ENCODE measurements at regions not wholly inside any gene's neighbourhood (a gene's known extent, or its start where the extent isn't known, plus 50 kb on each side); places are given as distances from the start of the nearest gene placed in this dataset.
A peak's percentile ranks its signal among the peaks of the same experiment; 100 is the strongest.

GRCh38 chr17:63082273-63082861 lies 116.3 kb downstream of the TANC2 start:
- TF ChIP-seq CTCF (conservative IDR thresholded peaks at IDR 0.05): peak; percentile 62
- no peak for TF ChIP-seq EZH2 (IDR thresholded peaks at IDR 0.05; ENCODE audit: low read depth)
